A549 (cell line): ENCODE measurements at regions not wholly inside any gene's neighbourhood (a gene's known extent, or its start where the extent isn't known, plus 50 kb on each side); places are given as distances from the start of the nearest gene placed in this dataset.
"Not testable (repeated sequence)": the region's sequence is repeated elsewhere in the genome, so short reads cannot be mapped to it uniquely, and the experiment has no call there.

Experiments used
- ATAC-seq, 2 experiments: fragments of 200-7000 bp in 1 of 2; fragments of >200 bp in 1 of 2; cut with Nextera tagmentation in 1 of 2; cut with Tn5 transposase in 1 of 2; 3 replicates each; pipeline versions ENCODE4 v1.8.0 to v1.9.1; 2018 to 2020; ENCODE audit warnings: mild to moderate bottlenecking in 1 of 2, moderate library complexity in 1 of 2
- CTCF ChIA-PET: fragments of 300-600 bp; sonication (Branson Sonifier 250); formaldehyde crosslinking; extraction: SDS; loops from one replicate; lab custom pipeline; 2021; ENCODE audit warnings: antibody characterized with exemption, inconsistent platforms; lab: Yijun Ruan, JAX
- POLR2A ChIA-PET: fragments of 350-600 bp; formaldehyde crosslinking; extraction: SDS; loops from one replicate; lab custom pipeline; 2021; ENCODE audit warnings: antibody characterized with exemption, inconsistent platforms; lab: Yijun Ruan, JAX
- DNase-seq, 2 experiments: peaks; one replicate each; pipeline versions ENCODE4 v3.0.0 to v3.0.0-alpha.2; 2011 to 2016; ENCODE audit warnings: low read depth in 1 of 2, low spot score in 1 of 2
- FAIRE-seq: peaks from 2 replicates; lab custom pipeline; 2011; peaks lifted over from hg19 to GRCh38; lab: Jason Lieb, UNC
- H3K27ac ChIP-seq, 2 experiments: fragments of >200 bp; sonication (Bioruptor Twin); formaldehyde crosslinking; 3 replicates each; pipeline ENCODE4 v1.5.1; 2016 to 2017
- H3K4me1 ChIP-seq: fragments of >200 bp; sonication (Bioruptor Twin); formaldehyde crosslinking; 3 replicates; pipeline ENCODE4 v1.6.1; 2016
- H3K4me2 ChIP-seq: fragments of >200 bp; sonication (Bioruptor Twin); formaldehyde crosslinking; 3 replicates; pipeline ENCODE4 v1.6.1; 2016
- H3K4me3 ChIP-seq: fragments of >200 bp; sonication (Bioruptor Twin); formaldehyde crosslinking; 3 replicates; pipeline ENCODE4 v1.5.1; 2016
- H3K9me3 ChIP-seq: fragments of >200 bp; sonication (Bioruptor Twin); formaldehyde crosslinking; 3 replicates; pipeline ENCODE4 v1.6.1; 2016
- CTCF ChIP-seq: fragments of >200 bp; sonication (Bioruptor Twin); formaldehyde crosslinking; IDR thresholded peaks from 3 replicates; pipeline ENCODE4 v1.5.1; 2016
- HES2 ChIP-seq: fragments of >200 bp; sonication (Bioruptor Twin); formaldehyde crosslinking; IDR thresholded peaks from 2 replicates; pipeline ENCODE4 v1.6.1; 2016
- HEYL ChIP-seq: fragments of 250-450 bp; sonication (Bioruptor Pico); IDR thresholded peaks from 2 replicates; pipeline ENCODE4 v1.8.0; 2021; ENCODE audit warnings: mild to moderate bottlenecking, moderate library complexity
- HOXB5 ChIP-seq: fragments of 250-450 bp; sonication (Bioruptor Pico); IDR thresholded peaks from 2 replicates; pipeline ENCODE4 v1.5.0; 2020; ENCODE audit warnings: mild to moderate bottlenecking, moderate library complexity
- MAZ ChIP-seq: fragments of 150-350 bp; IDR thresholded peaks from 2 replicates; pipeline ENCODE4 v1.6.1; 2014; ENCODE audit warnings: antibody characterized with exemption, low read depth, low read length, borderline replicate concordance
- PBX3 ChIP-seq: IDR thresholded peaks from 2 replicates; pipeline ENCODE4 v1.6.1; 2012
- RAD21 ChIP-seq, 2 experiments: fragments of >200 bp in 1 of 2; sonication (Bioruptor Twin) in 1 of 2; formaldehyde crosslinking in 1 of 2; IDR thresholded peaks in 1 of 2; conservative IDR thresholded peaks in 1 of 2; 2 replicates in 1 of 2; 3 replicates in 1 of 2; pipeline ENCODE4 v1.6.1; 2012 to 2018; ENCODE audit warnings: inconsistent platforms in 1 of 2
- RCOR1 ChIP-seq: fragments of 150-350 bp; IDR thresholded peaks from 2 replicates; pipeline ENCODE4 v1.6.1; 2014; ENCODE audit warnings: antibody characterized with exemption, low read length, low read depth
- RFX5 ChIP-seq: fragments of 450-650 bp; IDR thresholded peaks from 2 replicates; pipeline ENCODE4 v1.7.1; 2014; ENCODE audit warnings: antibody characterized with exemption, mild to moderate bottlenecking, moderate library complexity
- RNF2 ChIP-seq: fragments of 200-600 bp; sonication (generic); IDR thresholded peaks from 2 replicates; pipeline ENCODE4 v1.6.1; 2016; ENCODE audit warnings: low read depth, mild to moderate bottlenecking, antibody characterized with exemption, moderate library complexity, borderline replicate concordance
- SMC3 ChIP-seq: fragments of >200 bp; sonication (Bioruptor Twin); formaldehyde crosslinking; IDR thresholded peaks from 3 replicates; pipeline ENCODE4 v1.6.1; 2018; ENCODE audit warnings: inconsistent platforms
- SREBF2 ChIP-seq: fragments of 450-650 bp; IDR thresholded peaks from 2 replicates; pipeline ENCODE4 v1.6.1; 2014; ENCODE audit warnings: mild to moderate bottlenecking, moderate library complexity
- ZC3H11A ChIP-seq: fragments of 450-650 bp; IDR thresholded peaks from 2 replicates; pipeline ENCODE4 v1.6.1; 2014; ENCODE audit warnings: antibody characterized with exemption, mild to moderate bottlenecking
- ZNF302 ChIP-seq: fragments of 250-450 bp; sonication (Bioruptor Pico); IDR thresholded peaks from 2 replicates; pipeline ENCODE4 v1.9.0; 2021; ENCODE audit warnings: inconsistent platforms, mild to moderate bottlenecking, moderate library complexity
- ZSCAN20 ChIP-seq: fragments of 250-450 bp; sonication (Bioruptor Pico); IDR thresholded peaks from 2 replicates; pipeline ENCODE4 v1.8.0; 2022; ENCODE audit warnings: mild to moderate bottlenecking, moderate library complexity
- WGBS: methylation state at CpG from one replicate; pipeline ENCODE4 v1.1.6; 2017; ENCODE audit errors: missing lambda C conversion rate; 5-methylcytosine and 5-hydroxymethylcytosine counted together

- POLR2A ChIA-PET = no interaction called here
- TF ChIP-seq SREBF2 (no peak), RAD21 (conservative IDR thresholded peaks at IDR 0.05 in 1 of 2, IDR thresholded peaks at IDR 0.05 in 1 of 2) (peak; percentile 87 to 92), SMC3 (peak; percentile 84), CTCF (peak; percentile 93), RCOR1 (no peak), ZSCAN20 (no peak)
- TF ChIP-seq, all 56 proteins: peak for 3
- no peak overlapping the region for H3K4me2 ChIP-seq
- no peak overlapping the region for H3K4me3 ChIP-seq
- ATAC-seq = peak; percentile 89 to 94
- H3K9me3 ChIP-seq = no peaks in the 10 kb centered on the region
- WGBS = under 1% methylated on average over 6 of the region's 6 CpGs
- FAIRE-seq = peak; percentile 95
- no peaks in the 10 kb centered on the region for H3K4me1 ChIP-seq
- no peak overlapping the region for H3K27ac ChIP-seq
- CTCF ChIA-PET = interaction anchor here (0.6 to 8.6 kb wide), 54 partner anchors 8 to 1010 kb away, joined by 3 to 69 read pairs (median 4); partner anchors contain the start of genes CUL3 and FAM124B
- peak; percentile 29 to 69 for DNase-seq
These were observed 65.2 kb downstream of the CCDC195 start for GRCh38 chr2:224650815-224651439.

GRCh38 chr2:224647684-224648083 lies 62.5 kb upstream of the CUL3 start:
- WGBS = 79% methylated on average over 11 of the region's 11 CpGs
- H3K4me3 ChIP-seq, H3K4me1 ChIP-seq, POLR2A ChIA-PET, ATAC-seq, H3K4me2 ChIP-seq, H3K9me3 ChIP-seq, H3K27ac ChIP-seq, DNase-seq, FAIRE-seq: not testable (repeated sequence)
- CTCF ChIA-PET = interaction anchor here (0.6 to 8.6 kb wide), 11 partner anchors 11 to 654 kb away, joined by 3 to 69 read pairs (median 5); no protein-coding TSS in a partner anchor

GRCh38 chr2:224646242-224646846 lies 61.2 kb upstream of the CUL3 start:
- FAIRE-seq (no peak), ATAC-seq (peak; percentile 70 to 83), DNase-seq (peak; percentile 8 to 36)
- Histone ChIP-seq H3K9me3 (no peaks in the 10 kb centered on the region), H3K4me2 (0 out of 3 replicates have a peak overlapping the region, but pooled peaks have one; percentile 22), H3K4me3 (no peak overlapping the region), H3K4me1 (no peaks in the 10 kb centered on the region), H3K27ac (no peak overlapping the region)
- 51% methylated on average over 9 of the region's 9 CpGs for WGBS
- TF ChIP-seq CTCF = peak; percentile 72
- no peak for TF ChIP-seq RFX5
- peak; percentile 74 for TF ChIP-seq SMC3
- TF ChIP-seq RAD21 (conservative IDR thresholded peaks at IDR 0.05 in 1 of 2, IDR thresholded peaks at IDR 0.05 in 1 of 2) = peak; percentile 64 to 69
- POLR2A ChIA-PET = no interaction called here
- CTCF ChIA-PET = interaction anchor here (0.6 to 8.6 kb wide), 23 partner anchors 10 to 1675 kb away, joined by 3 to 69 read pairs (median 4); no protein-coding TSS in a partner anchor

GRCh38 chr2:224645722-224646121 lies 60.6 kb upstream of the CUL3 start:
- FAIRE-seq (no peak), ATAC-seq (no peak), DNase-seq (no peak)
- no peaks in the 10 kb centered on the region for H3K4me1 ChIP-seq
- ChIA-PET CTCF (interaction anchor here (0.6 to 8.6 kb wide), 16 partner anchors 9 to 1674 kb away, joined by 3 to 69 read pairs (median 3); no protein-coding TSS in a partner anchor), POLR2A (no interaction called here)
- no peak overlapping the region for H3K4me3 ChIP-seq
- H3K27ac ChIP-seq = no peak overlapping the region
- H3K4me2 ChIP-seq = no peak overlapping the region
- WGBS = 48% methylated on average over 4 of the region's 4 CpGs
- H3K9me3 ChIP-seq = no peaks in the 10 kb centered on the region
- TF ChIP-seq PBX3 (no peak), HEYL (CRISPR knock-in tag) (no peak), RNF2 (no peak), HES2 (no peak), MAZ (no peak), ZC3H11A (no peak), ZNF302 (no peak), HOXB5 (CRISPR knock-in tag) (no peak)
